Natural killer cell treated with Interleukin-12 subunit alpha and Interleukin-12 subunit beta and Interleukin-15 and Interleukin-18, amount 100 ng/mL, for 72 hours (primary cell): ENCODE measurements at regions not wholly inside any gene's neighbourhood (a gene's known extent, or its start where the extent isn't known, plus 50 kb on each side); places are given as distances from the start of the nearest gene placed in this dataset.
"Not testable (repeated sequence)": the region's sequence is repeated elsewhere in the genome, so short reads cannot be mapped to it uniquely, and the experiment has no call there.

Experiments used
- ATAC-seq, 2 donors: fragments of 150-1000 bp; cut with Tn5 transposase in 1 of 2; sonication (Bioruptor Pico), chemical (Tn5 transposase) in 1 of 2; 2 replicates each; pipeline ENCODE4 v1.10.0; 2021
- DNase-seq: peaks from one replicate; pipeline ENCODE4 v3.0.0; 2022; ENCODE audit warnings: low spot score
- H3K27ac Mint-ChIP-seq, 2 donors: 1 replicate in 1 of 2; 2 replicates in 1 of 2; pipeline ENCODE4 v1.8.0; 2022; ENCODE audit warnings: mixed read lengths in 2 of 2, mild to moderate bottlenecking in 1 of 2, moderate library complexity in 1 of 2
- H3K27me3 Mint-ChIP-seq, 2 donors: 1 replicate in 1 of 2; 2 replicates in 1 of 2; pipeline ENCODE4 v1.8.0; 2022; ENCODE audit warnings: mixed read lengths in 2 of 2
- H3K36me3 Mint-ChIP-seq: one replicate; pipeline ENCODE4 v1.8.0; 2022; ENCODE audit warnings: mixed read lengths
- H3K4me1 Mint-ChIP-seq, 2 donors: 1 replicate in 1 of 2; 2 replicates in 1 of 2; pipeline ENCODE4 v1.8.0; 2022; ENCODE audit warnings: low read depth in 2 of 2, mixed read lengths in 2 of 2, mild to moderate bottlenecking in 1 of 2
- H3K4me3 Mint-ChIP-seq: one replicate; pipeline ENCODE4 v1.8.0; 2022; ENCODE audit warnings: mixed read lengths
- H3K9me3 Mint-ChIP-seq: 2 replicates; pipeline ENCODE4 v1.8.0; 2022; ENCODE audit warnings: mixed read lengths

GRCh38 chr2:38243186-38243880, 133.7 kb downstream of the ATL2 start:
- no peak overlapping the region for H3K27ac Mint-ChIP-seq
- no peaks in the 10 kb centered on the region for H3K4me1 Mint-ChIP-seq
- no peak overlapping the region for H3K4me3 Mint-ChIP-seq
- ATAC-seq (no peak), DNase-seq (no peak)
- no peaks in the 10 kb centered on the region for H3K36me3 Mint-ChIP-seq
- H3K9me3 Mint-ChIP-seq, result no peaks in the 10 kb centered on the region
- peaks cover 5 to 8% of the 10 kb centered on the region in 2 donors for H3K27me3 Mint-ChIP-seq

GRCh38 chr2:38239452-38239851, 137.6 kb downstream of the ATL2 start:
- Mint-ChIP-seq H3K27ac (no peak overlapping the region), H3K4me1 (no peaks in the 10 kb centered on the region), H3K36me3 (no peaks in the 10 kb centered on the region), H3K9me3 (no peaks in the 10 kb centered on the region), H3K4me3 (no peak overlapping the region), H3K27me3 (peaks cover 13 to 15% of the 10 kb centered on the region in 2 donors)
- ATAC-seq (no peak), DNase-seq (no peak)

- H3K27me3 Mint-ChIP-seq, result peaks cover 19 to 21% of the 10 kb centered on the region in 2 donors
- H3K36me3 Mint-ChIP-seq, DNase-seq, ATAC-seq, H3K4me1 Mint-ChIP-seq, H3K27ac Mint-ChIP-seq, H3K9me3 Mint-ChIP-seq, H3K4me3 Mint-ChIP-seq: not testable (repeated sequence)
These were observed 138.4 kb downstream of the ATL2 start for GRCh38 chr2:38238705-38239104.

- Mint-ChIP-seq H3K36me3 (no peaks in the 10 kb centered on the region), H3K4me1 (no peaks in the 10 kb centered on the region), H3K27ac (no peak overlapping the region), H3K4me3 (no peak overlapping the region), H3K27me3 (peaks cover 18 to 25% of the 10 kb centered on the region in 2 donors), H3K9me3 (no peaks in the 10 kb centered on the region)
- DNase-seq, result no peak
- no peak for ATAC-seq
These were observed 139.8 kb downstream of the ATL2 start for GRCh38 chr2:38237311-38237710.

- Mint-ChIP-seq H3K4me3 (no peak overlapping the region), H3K36me3 (no peaks in the 10 kb centered on the region), H3K9me3 (no peaks in the 10 kb centered on the region), H3K27ac (no peak overlapping the region), H3K4me1 (no peaks in the 10 kb centered on the region), H3K27me3 (peaks cover 30 to 44% of the 10 kb centered on the region in 2 donors)
- ATAC-seq (no peak), DNase-seq (no peak)
These were observed 143.7 kb downstream of the ATL2 start for GRCh38 chr2:38233231-38233983.

- H3K36me3 Mint-ChIP-seq, result no peaks in the 10 kb centered on the region
- no peak for ATAC-seq
- no peaks in the 10 kb centered on the region for H3K4me1 Mint-ChIP-seq
- DNase-seq, result no peak
- no peak overlapping the region for H3K4me3 Mint-ChIP-seq
- no peaks in the 10 kb centered on the region for H3K9me3 Mint-ChIP-seq
- no peak overlapping the region for H3K27ac Mint-ChIP-seq
- H3K27me3 Mint-ChIP-seq, result peaks cover 33 to 52% of the 10 kb centered on the region in 2 donors
These were observed 144.6 kb downstream of the ATL2 start for GRCh38 chr2:38232454-38232853.

GRCh38 chr2:38230756-38231155, 146.3 kb downstream of the ATL2 start:
- H3K27ac Mint-ChIP-seq, result no peak overlapping the region
- H3K4me3 Mint-ChIP-seq, result no peak overlapping the region
- no peaks in the 10 kb centered on the region for H3K9me3 Mint-ChIP-seq
- no peaks in the 10 kb centered on the region for H3K36me3 Mint-ChIP-seq
- ATAC-seq (no peak), DNase-seq (no peak)
- H3K4me1 Mint-ChIP-seq, result no peaks in the 10 kb centered on the region
- peaks cover 32 to 63% of the 10 kb centered on the region in 2 donors for H3K27me3 Mint-ChIP-seq

- H3K9me3 Mint-ChIP-seq, result no peaks in the 10 kb centered on the region
- H3K27me3 Mint-ChIP-seq, result peaks cover 37 to 71% of the 10 kb centered on the region in 2 donors
- H3K27ac Mint-ChIP-seq, result no peak overlapping the region
- no peaks in the 10 kb centered on the region for H3K4me1 Mint-ChIP-seq
- H3K4me3 Mint-ChIP-seq, result no peak overlapping the region
- H3K36me3 Mint-ChIP-seq, result no peaks in the 10 kb centered on the region
- DNase-seq, result no peak
- no peak for ATAC-seq
These were observed 148.3 kb downstream of the ATL2 start for GRCh38 chr2:38228753-38229152.

- Mint-ChIP-seq H3K4me1 (no peaks in the 10 kb centered on the region), H3K9me3 (no peaks in the 10 kb centered on the region), H3K4me3 (no peak overlapping the region), H3K27me3 (peaks cover 37 to 61% of the 10 kb centered on the region in 2 donors), H3K36me3 (no peaks in the 10 kb centered on the region), H3K27ac (no peak overlapping the region)
- no peak for DNase-seq
- no peak for ATAC-seq
These were observed 149.0 kb upstream of the CYP1B1 start for GRCh38 chr2:38224821-38225437.

- Mint-ChIP-seq H3K4me1 (no peaks in the 10 kb centered on the region), H3K9me3 (no peaks in the 10 kb centered on the region), H3K27me3 (peaks cover 39 to 65% of the 10 kb centered on the region in 2 donors), H3K36me3 (no peaks in the 10 kb centered on the region), H3K4me3 (no peak overlapping the region), H3K27ac (no peak overlapping the region)
- DNase-seq (no peak), ATAC-seq (no peak)
These were observed 148.2 kb upstream of the CYP1B1 start for GRCh38 chr2:38224181-38224580.

- Mint-ChIP-seq H3K4me1 (no peaks in the 10 kb centered on the region), H3K36me3 (no peaks in the 10 kb centered on the region), H3K9me3 (no peaks in the 10 kb centered on the region), H3K27ac (no peak overlapping the region), H3K4me3 (no peak overlapping the region), H3K27me3 (peaks cover 41 to 64% of the 10 kb centered on the region in 2 donors)
- DNase-seq, result no peak
- no peak for ATAC-seq
These were observed 147.3 kb upstream of the CYP1B1 start for GRCh38 chr2:38223256-38223655.

- Mint-ChIP-seq H3K9me3 (no peaks in the 10 kb centered on the region), H3K4me1 (no peaks in the 10 kb centered on the region), H3K4me3 (no peak overlapping the region), H3K36me3 (no peaks in the 10 kb centered on the region), H3K27me3 (peaks cover 43 to 59% of the 10 kb centered on the region in 2 donors), H3K27ac (no peak overlapping the region)
- ATAC-seq (no peak), DNase-seq (no peak)
These were observed 144.2 kb upstream of the CYP1B1 start for GRCh38 chr2:38220164-38220563.

GRCh38 chr2:38218995-38219394, 143.0 kb upstream of the CYP1B1 start:
- DNase-seq, result no peak
- Mint-ChIP-seq H3K27ac (no peak overlapping the region), H3K4me1 (peaks cover 0 to under 1% of the 10 kb centered on the region in 2 donors), H3K27me3 (peaks cover 32 to 47% of the 10 kb centered on the region in 2 donors), H3K9me3 (no peaks in the 10 kb centered on the region), H3K4me3 (no peak overlapping the region), H3K36me3 (no peaks in the 10 kb centered on the region)
- no peak for ATAC-seq

- Mint-ChIP-seq H3K4me3 (no peak overlapping the region), H3K9me3 (no peaks in the 10 kb centered on the region), H3K27me3 (peaks cover 30 to 43% of the 10 kb centered on the region in 2 donors), H3K36me3 (no peaks in the 10 kb centered on the region), H3K27ac (no peak overlapping the region), H3K4me1 (peaks cover 4% of the 10 kb centered on the region in 2 donors)
- no peak for ATAC-seq
- no peak for DNase-seq
These were observed 142.6 kb upstream of the CYP1B1 start for GRCh38 chr2:38218591-38218991.
